ENCODE measurements at regions not wholly inside any gene's neighbourhood (a gene's known extent, or its start where the extent isn't known, plus 50 kb on each side); places are given as distances from the start of the nearest gene placed in this dataset.

DNA sequence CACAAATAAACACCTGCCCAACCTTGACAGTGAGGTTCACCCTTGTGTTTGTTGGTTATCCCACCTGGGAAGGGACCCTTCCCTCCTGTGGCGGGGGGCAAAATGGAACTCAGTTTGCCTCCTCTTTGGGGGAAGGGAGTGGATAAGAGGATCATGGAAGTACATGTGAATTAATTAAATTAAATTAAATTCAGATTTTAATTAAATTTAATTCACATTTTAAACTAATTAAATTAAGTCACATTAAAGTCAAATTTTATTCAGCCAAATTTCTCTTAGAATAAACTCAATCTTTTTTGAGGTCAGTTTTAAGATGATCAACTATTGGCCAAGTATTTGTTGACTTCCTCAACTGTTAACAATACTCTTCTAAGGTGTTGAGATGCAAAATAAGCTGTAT lies 252.4 kb upstream of the AJAP1 start:
- TF ChIP-seq, protein P1, sequence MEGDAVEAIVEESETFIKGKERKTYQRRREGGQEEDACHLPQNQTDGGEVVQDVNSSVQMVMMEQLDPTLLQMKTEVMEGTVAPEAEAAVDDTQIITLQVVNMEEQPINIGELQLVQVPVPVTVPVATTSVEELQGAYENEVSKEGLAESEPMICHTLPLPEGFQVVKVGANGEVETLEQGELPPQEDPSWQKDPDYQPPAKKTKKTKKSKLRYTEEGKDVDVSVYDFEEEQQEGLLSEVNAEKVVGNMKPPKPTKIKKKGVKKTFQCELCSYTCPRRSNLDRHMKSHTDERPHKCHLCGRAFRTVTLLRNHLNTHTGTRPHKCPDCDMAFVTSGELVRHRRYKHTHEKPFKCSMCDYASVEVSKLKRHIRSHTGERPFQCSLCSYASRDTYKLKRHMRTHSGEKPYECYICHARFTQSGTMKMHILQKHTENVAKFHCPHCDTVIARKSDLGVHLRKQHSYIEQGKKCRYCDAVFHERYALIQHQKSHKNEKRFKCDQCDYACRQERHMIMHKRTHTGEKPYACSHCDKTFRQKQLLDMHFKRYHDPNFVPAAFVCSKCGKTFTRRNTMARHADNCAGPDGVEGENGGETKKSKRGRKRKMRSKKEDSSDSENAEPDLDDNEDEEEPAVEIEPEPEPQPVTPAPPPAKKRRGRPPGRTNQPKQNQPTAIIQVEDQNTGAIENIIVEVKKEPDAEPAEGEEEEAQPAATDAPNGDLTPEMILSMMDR (IDR thresholded peaks at IDR 0.05): no peak
- no peak for TF ChIP-seq POLR2A (IDR thresholded peaks at IDR 0.05)
